ENCODE measurements at regions not wholly inside any gene's neighbourhood (a gene's known extent, or its start where the extent isn't known, plus 50 kb on each side); places are given as distances from the start of the nearest gene placed in this dataset.

- DNase-seq (ENCODE audit: extremely low spot score) = no peak
- Histone ChIP-seq H3K4me1 (no peaks in the 10 kb centered on the region), H3K27ac (replicated peaks in 1 of 4) (no peak overlapping the region), H3K36me3 (no peaks in the 10 kb centered on the region), H3K4me3 (no peak overlapping the region), H3K9me3 (no peaks in the 10 kb centered on the region), H3K27me3 (no peaks in the 10 kb centered on the region)
- intact Hi-C loops (cut with DNase I) = no loop called here
- WGBS = 82% methylated on average over 3 of the region's 3 CpGs
- TF ChIP-seq EP300 (IDR thresholded peaks at IDR 0.05) (no peak), POLR2AphosphoS5 (IDR thresholded peaks at IDR 0.05) (no peak)
Observed at GRCh38 chr17:71173991-71174390, 946.8 kb upstream of the SOX9 start.

GRCh38 chr17:71176331-71176730 is 944.5 kb upstream of the SOX9 start:
- no peaks in the 10 kb centered on the region for H3K9me3 ChIP-seq
- no peaks in the 10 kb centered on the region for H3K27me3 ChIP-seq
- no peak overlapping the region for H3K4me3 ChIP-seq
- 65% methylated on average over 1 of the region's 1 CpG for WGBS
- no peak for TF ChIP-seq EP300 (IDR thresholded peaks at IDR 0.05)
- H3K27ac ChIP-seq (replicated peaks in 1 of 4) = no peak overlapping the region
- H3K36me3 ChIP-seq = no peaks in the 10 kb centered on the region
- intact Hi-C loops (cut with DNase I) = no loop called here
- DNase-seq (ENCODE audit: extremely low spot score) = no peak
- peaks cover 0 to 14% (median 10%) of the 10 kb centered on the region in 4 donors for H3K4me1 ChIP-seq

GRCh38 chr17:71176928-71177443 is 943.8 kb upstream of the SOX9 start:
- Histone ChIP-seq H3K36me3 (no peaks in the 10 kb centered on the region), H3K4me3 (no peak overlapping the region), H3K27ac (replicated peaks in 1 of 4) (no peak overlapping the region), H3K4me1 (peaks cover 0 to 17% (median 10%) of the 10 kb centered on the region in 4 donors), H3K9me3 (no peaks in the 10 kb centered on the region), H3K27me3 (no peaks in the 10 kb centered on the region)
- intact Hi-C loops (cut with DNase I) = no loop called here
- TF ChIP-seq EP300 (IDR thresholded peaks at IDR 0.05) (no peak), POLR2A (IDR thresholded peaks at IDR 0.05; ENCODE audit: low read depth) (no peak), CTCF (IDR thresholded peaks at IDR 0.05) (no peak), POLR2AphosphoS5 (IDR thresholded peaks at IDR 0.05) (no peak)
- no peak for DNase-seq (ENCODE audit: extremely low spot score)
- WGBS = 94% methylated on average over 6 of the region's 6 CpGs

- WGBS = 24% methylated on average over 6 of the region's 6 CpGs
- TF ChIP-seq POLR2A (IDR thresholded peaks at IDR 0.05; ENCODE audit: low read depth) (no peak), POLR2AphosphoS5 (IDR thresholded peaks at IDR 0.05) (no peak), EP300 (IDR thresholded peaks at IDR 0.05) (no peak), CTCF (IDR thresholded peaks at IDR 0.05) (no peak)
- no peak for DNase-seq (ENCODE audit: extremely low spot score)
- intact Hi-C loops (cut with DNase I) = no loop called here
- Histone ChIP-seq H3K9me3 (no peaks in the 10 kb centered on the region), H3K4me1 (peaks cover 0 to 17% (median 10%) of the 10 kb centered on the region in 4 donors), H3K4me3 (no peak overlapping the region), H3K27ac (replicated peaks in 1 of 4) (no peak overlapping the region), H3K27me3 (no peaks in the 10 kb centered on the region), H3K36me3 (no peaks in the 10 kb centered on the region)
Observed at GRCh38 chr17:71180801-71181385, 939.9 kb upstream of the SOX9 start.

GRCh38 chr17:71183066-71183660 is 937.7 kb upstream of the SOX9 start:
- H3K4me3 ChIP-seq = no peak overlapping the region
- no peaks in the 10 kb centered on the region for H3K36me3 ChIP-seq
- WGBS = 86% methylated on average over 4 of the region's 4 CpGs
- H3K27me3 ChIP-seq = no peaks in the 10 kb centered on the region
- TF ChIP-seq CTCF (IDR thresholded peaks at IDR 0.05) (no peak), POLR2A (IDR thresholded peaks at IDR 0.05; ENCODE audit: low read depth) (no peak), EP300 (IDR thresholded peaks at IDR 0.05) (no peak), POLR2AphosphoS5 (IDR thresholded peaks at IDR 0.05) (no peak)
- H3K9me3 ChIP-seq = no peaks in the 10 kb centered on the region
- no peak for DNase-seq (ENCODE audit: extremely low spot score)
- no peak overlapping the region for H3K27ac ChIP-seq (replicated peaks in 1 of 4)
- intact Hi-C loops (cut with DNase I) = no loop called here
- H3K4me1 ChIP-seq = peaks cover 0 to 17% (median 10%) of the 10 kb centered on the region in 4 donors
